ENCODE measurements at regions not wholly inside any gene's neighbourhood (a gene's known extent, or its start where the extent isn't known, plus 50 kb on each side); places are given as distances from the start of the nearest gene placed in this dataset.

DNA sequence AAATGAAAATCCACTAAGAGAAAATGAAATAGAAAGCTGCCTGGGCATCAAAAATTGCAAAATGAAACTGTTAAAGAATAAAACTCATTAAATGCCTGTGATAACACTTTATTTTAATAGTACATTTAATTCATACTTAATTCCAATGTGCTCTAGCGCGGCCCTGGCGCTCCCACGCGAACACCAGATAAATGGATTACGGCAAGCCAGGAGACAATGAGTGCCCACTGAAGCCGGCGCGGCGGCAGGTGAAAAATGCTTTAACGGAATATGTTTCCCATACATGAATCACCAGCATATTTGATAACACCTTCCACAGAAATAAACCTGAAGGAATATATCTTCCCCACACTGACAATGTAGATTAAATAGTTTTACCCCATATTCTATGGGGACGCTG lies 245.5 kb downstream of the RBFOX3 start:
- WGBS (ENCODE audit: insufficient coverage): 94% methylated on average over 8 of the region's 12 CpGs
- H3K27me3 ChIP-seq (ENCODE audit: control insufficient read depth, insufficient read depth, low read length): peaks cover 55% of the 10 kb centered on the region
- no peaks in the 10 kb centered on the region for H3K36me3 ChIP-seq (ENCODE audit: control insufficient read depth, insufficient read depth, low read length)
- no peaks in the 10 kb centered on the region for H3K9me3 ChIP-seq (replicated peaks; ENCODE audit: control insufficient read depth, low read depth, low read length)
- peaks cover 5% of the 10 kb centered on the region for H3K4me1 ChIP-seq (ENCODE audit: control insufficient read depth, insufficient read depth, low read length)
- no peak overlapping the region for H3K27ac ChIP-seq (ENCODE audit: low read length)
- DNase-seq: no peak
- no peak overlapping the region for H3K4me3 ChIP-seq (ENCODE audit: low read length)

DNA sequence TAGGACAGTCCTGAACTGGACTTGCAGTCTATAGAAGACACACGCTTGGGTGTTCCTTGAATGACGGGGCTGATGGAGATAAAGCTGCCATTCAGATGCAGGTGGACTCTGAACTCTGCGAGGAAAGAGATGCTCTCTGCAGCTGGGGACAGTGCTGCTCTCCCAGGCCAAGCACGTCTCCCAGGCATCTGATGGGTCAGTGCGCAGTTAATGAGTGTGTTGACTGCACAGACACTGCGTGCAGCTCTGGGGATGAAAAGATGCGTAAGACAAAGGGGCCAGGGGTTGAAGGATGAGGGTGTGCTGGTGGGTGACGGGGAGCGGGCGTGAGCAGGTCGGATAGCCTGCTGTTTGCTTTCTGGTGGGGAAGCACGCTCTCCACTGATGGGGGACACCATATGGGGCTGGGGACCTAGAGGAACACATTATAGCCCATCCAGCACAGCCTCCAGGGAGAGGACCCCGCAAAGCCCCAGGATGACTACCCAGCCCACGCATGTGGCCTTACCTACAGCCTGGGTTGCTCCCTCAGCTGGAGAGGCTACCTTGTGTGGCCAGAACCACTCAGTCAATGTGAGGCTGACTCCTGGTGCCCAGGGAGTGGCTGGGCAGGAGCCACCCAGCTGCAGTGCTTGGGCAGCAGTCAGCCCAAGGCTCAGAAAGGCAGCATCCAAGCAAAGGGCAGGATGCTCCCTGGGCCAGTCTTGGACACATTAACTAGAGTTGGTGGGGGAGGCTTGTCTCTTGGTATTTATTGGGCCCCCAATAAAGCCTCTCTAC lies 246.3 kb downstream of the RBFOX3 start:
- peaks cover 5% of the 10 kb centered on the region for H3K4me1 ChIP-seq (ENCODE audit: control insufficient read depth, insufficient read depth, low read length)
- DNase-seq: no peak
- no peaks in the 10 kb centered on the region for H3K36me3 ChIP-seq (ENCODE audit: control insufficient read depth, insufficient read depth, low read length)
- WGBS (ENCODE audit: insufficient coverage): 81% methylated on average over 14 of the region's 14 CpGs
- no peak overlapping the region for H3K4me3 ChIP-seq (ENCODE audit: low read length)
- H3K27ac ChIP-seq (ENCODE audit: low read length): no peak overlapping the region
- H3K9me3 ChIP-seq (replicated peaks; ENCODE audit: control insufficient read depth, low read depth, low read length): no peaks in the 10 kb centered on the region
- H3K27me3 ChIP-seq (ENCODE audit: control insufficient read depth, insufficient read depth, low read length): peaks cover 57% of the 10 kb centered on the region

DNA sequence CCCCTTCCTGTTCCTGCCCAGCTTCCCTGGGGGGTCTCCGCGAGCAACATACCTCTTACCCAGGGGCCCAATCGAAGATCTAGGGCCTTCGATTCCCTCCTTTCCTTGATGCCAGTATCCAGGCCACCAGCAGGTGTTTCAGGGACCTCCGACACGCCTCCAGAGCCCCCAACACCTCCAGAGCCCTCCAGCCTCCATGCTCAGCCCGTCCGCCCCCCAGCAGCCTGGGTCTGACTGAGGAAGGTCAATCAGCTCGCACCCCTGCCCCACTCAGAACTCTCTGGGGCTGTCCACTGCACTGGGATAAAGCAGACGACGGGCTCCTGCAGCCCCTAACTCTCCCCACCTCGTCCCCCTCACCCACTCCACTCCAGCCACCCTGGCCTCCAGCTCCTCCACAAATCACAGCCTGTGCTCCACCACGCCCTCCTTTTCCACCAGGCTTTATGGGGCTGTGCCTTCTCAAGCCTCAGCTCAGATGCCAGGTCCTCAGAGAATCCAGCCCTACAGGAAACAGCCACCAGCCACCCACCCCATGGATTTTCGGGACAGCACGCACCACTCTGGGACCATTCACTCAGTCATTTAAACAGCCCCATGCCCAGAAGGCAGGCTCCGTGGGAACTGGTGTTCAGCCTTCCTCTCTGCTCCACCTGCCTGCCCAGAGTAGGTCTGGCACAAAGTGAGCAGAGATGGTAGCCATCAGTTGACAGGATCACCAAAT lies 247.1 kb downstream of the RBFOX3 start:
- no peak overlapping the region for H3K4me3 ChIP-seq (ENCODE audit: low read length)
- no peaks in the 10 kb centered on the region for H3K36me3 ChIP-seq (ENCODE audit: control insufficient read depth, insufficient read depth, low read length)
- 80% methylated on average over 14 of the region's 16 CpGs for WGBS (ENCODE audit: insufficient coverage)
- H3K9me3 ChIP-seq (replicated peaks; ENCODE audit: control insufficient read depth, low read depth, low read length): no peaks in the 10 kb centered on the region
- H3K27ac ChIP-seq (ENCODE audit: low read length): no peak overlapping the region
- H3K27me3 ChIP-seq (ENCODE audit: control insufficient read depth, insufficient read depth, low read length): peaks cover 63% of the 10 kb centered on the region
- DNase-seq: no peak
- peaks cover 5% of the 10 kb centered on the region for H3K4me1 ChIP-seq (ENCODE audit: control insufficient read depth, insufficient read depth, low read length)

DNA sequence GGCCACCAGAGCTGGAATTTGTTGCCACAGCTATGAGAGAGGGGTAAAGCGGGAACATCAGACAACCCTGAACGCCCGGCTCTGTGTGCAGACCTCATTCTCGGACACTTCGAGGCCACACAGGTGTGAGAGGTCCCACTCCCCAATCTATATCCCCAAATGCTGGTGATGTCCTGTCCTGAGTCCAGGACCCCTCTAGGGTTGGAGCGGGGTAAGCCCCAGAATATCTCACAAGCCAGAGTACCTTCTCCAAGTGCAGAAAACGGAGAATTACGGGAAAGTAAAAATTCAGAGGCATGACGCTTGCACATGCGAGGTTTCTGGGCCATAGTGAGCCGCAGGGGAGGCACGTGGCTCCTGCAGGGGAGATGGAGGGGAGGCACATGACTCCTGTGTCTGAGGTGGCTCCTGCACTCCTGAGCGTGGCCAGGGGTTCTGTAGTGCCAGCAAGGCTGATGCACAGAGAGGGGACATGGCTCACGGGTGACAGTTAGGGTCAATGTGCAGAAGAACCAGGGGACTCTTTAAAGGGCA lies 248.0 kb downstream of the RBFOX3 start:
- Histone ChIP-seq H3K4me1 (ENCODE audit: control insufficient read depth, insufficient read depth, low read length) (peaks cover 5% of the 10 kb centered on the region), H3K4me3 (ENCODE audit: low read length) (no peak overlapping the region), H3K9me3 (replicated peaks; ENCODE audit: control insufficient read depth, low read depth, low read length) (no peaks in the 10 kb centered on the region), H3K27ac (ENCODE audit: low read length) (no peak overlapping the region), H3K27me3 (ENCODE audit: control insufficient read depth, insufficient read depth, low read length) (peaks cover 64% of the 10 kb centered on the region), H3K36me3 (ENCODE audit: control insufficient read depth, insufficient read depth, low read length) (no peaks in the 10 kb centered on the region)
- 74% methylated on average over 8 of the region's 14 CpGs for WGBS (ENCODE audit: insufficient coverage)
- DNase-seq: no peak

DNA sequence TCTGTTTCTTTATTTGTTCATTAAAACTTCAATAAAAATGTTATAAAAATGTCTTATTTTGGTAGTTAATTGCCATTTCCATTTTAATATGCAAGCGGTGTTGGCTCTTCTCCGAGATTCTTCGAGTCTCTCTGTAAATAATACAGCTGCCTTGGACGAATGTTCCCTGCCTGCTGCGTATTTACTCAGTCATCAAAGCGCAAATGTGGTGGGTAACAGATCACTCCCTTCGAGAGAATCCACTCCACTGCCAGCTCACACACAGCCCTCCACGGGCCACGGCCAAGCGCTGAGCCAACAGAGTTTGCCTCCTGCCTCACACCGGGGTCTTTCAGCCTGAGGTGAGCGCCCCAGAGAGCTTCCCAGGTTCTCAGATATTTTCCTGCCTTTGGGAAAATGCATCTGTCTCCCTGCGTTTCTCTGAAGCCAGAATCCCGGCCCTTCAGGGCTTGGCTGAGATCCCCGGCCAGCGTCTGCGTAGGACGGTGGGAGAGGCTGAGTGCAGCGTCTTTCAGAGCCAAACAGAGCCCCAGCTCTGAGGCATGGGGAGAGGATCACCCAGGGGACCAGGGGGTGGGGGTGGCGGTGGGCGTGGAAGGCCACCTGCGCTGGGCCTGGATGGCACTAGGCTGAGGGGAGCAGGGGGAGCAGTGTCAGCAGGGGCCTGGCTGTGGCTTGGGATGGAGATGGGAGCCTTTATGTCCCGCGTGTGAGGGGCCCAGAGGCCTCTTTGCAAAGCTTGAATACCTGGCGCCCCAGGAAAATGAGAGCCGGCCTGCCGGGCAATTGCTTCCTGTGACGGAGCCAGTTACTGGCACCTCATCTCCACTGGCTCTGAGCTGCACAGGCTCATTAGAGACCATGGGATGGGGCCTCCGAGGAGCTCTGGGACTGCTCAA lies 248.7 kb downstream of the RBFOX3 start:
- H3K4me3 ChIP-seq (ENCODE audit: low read length): no peak overlapping the region
- peaks cover 5% of the 10 kb centered on the region for H3K4me1 ChIP-seq (ENCODE audit: control insufficient read depth, insufficient read depth, low read length)
- WGBS (ENCODE audit: insufficient coverage): 34% methylated on average over 29 of the region's 29 CpGs
- peak; percentile 35 for DNase-seq
- peaks cover 64% of the 10 kb centered on the region for H3K27me3 ChIP-seq (ENCODE audit: control insufficient read depth, insufficient read depth, low read length)
- no peaks in the 10 kb centered on the region for H3K36me3 ChIP-seq (ENCODE audit: control insufficient read depth, insufficient read depth, low read length)
- H3K9me3 ChIP-seq (replicated peaks; ENCODE audit: control insufficient read depth, low read depth, low read length): no peaks in the 10 kb centered on the region
- H3K27ac ChIP-seq (ENCODE audit: low read length): no peak overlapping the region

DNA sequence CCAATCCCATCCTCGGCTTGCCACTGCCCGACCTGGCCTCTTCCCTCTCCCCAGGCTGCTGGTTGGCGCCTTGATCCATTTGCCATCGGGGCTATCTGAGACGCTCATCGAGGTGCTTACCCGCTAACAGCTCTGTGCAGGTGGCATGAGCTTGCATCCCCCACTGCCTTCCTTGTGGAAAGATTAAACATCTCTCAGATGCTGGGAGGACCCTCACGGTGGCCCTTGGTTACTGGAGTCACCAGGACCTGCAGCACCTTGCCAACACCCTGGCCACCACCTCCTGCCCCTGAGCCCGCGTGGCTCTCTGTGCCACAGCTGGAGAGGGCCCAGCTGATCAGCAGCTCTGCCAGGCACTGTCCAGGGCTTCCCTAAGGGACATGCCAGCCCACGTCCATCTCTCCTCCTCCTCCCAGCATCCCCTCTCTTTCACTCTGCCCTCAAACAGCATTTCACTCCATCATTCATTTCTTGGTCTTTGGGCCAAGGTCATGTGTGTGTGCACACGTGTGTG lies 249.6 kb downstream of the RBFOX3 start:
- 74% methylated on average over 11 of the region's 12 CpGs for WGBS (ENCODE audit: insufficient coverage)
- Histone ChIP-seq H3K9me3 (replicated peaks; ENCODE audit: control insufficient read depth, low read depth, low read length) (no peaks in the 10 kb centered on the region), H3K27me3 (ENCODE audit: control insufficient read depth, insufficient read depth, low read length) (peaks cover 59% of the 10 kb centered on the region), H3K27ac (ENCODE audit: low read length) (no peak overlapping the region), H3K36me3 (ENCODE audit: control insufficient read depth, insufficient read depth, low read length) (no peaks in the 10 kb centered on the region), H3K4me3 (ENCODE audit: low read length) (no peak overlapping the region), H3K4me1 (ENCODE audit: control insufficient read depth, insufficient read depth, low read length) (peaks cover 3% of the 10 kb centered on the region)
- DNase-seq: no peak

DNA sequence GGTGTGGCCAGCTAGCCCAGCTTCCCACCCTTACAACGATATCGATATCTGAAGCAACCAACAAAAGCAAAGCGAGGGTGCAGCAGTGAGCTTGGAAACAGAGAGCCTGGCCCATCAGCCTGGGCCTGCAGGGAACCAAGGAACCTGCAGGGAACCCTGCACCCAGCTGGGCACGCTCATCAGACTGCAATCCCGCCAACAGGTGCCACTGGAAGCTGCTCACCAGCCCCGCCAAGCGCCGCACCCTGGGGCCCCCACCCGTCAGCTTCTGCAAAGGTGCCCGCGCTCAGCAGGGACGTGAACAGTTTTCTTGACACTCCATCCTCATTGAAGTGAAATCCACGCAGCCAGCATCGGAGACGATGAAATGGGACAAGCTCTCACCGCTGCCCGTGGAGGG lies 250.7 kb downstream of the RBFOX3 start:
- Histone ChIP-seq H3K27me3 (ENCODE audit: control insufficient read depth, insufficient read depth, low read length) (peaks cover 57% of the 10 kb centered on the region), H3K9me3 (replicated peaks; ENCODE audit: control insufficient read depth, low read depth, low read length) (no peaks in the 10 kb centered on the region), H3K36me3 (ENCODE audit: control insufficient read depth, insufficient read depth, low read length) (no peaks in the 10 kb centered on the region), H3K4me1 (ENCODE audit: control insufficient read depth, insufficient read depth, low read length) (peaks cover 3% of the 10 kb centered on the region), H3K27ac (ENCODE audit: low read length) (no peak overlapping the region), H3K4me3 (ENCODE audit: low read length) (no peak overlapping the region)
- no peak for DNase-seq
- WGBS (ENCODE audit: insufficient coverage): 82% methylated on average over 9 of the region's 17 CpGs

DNA sequence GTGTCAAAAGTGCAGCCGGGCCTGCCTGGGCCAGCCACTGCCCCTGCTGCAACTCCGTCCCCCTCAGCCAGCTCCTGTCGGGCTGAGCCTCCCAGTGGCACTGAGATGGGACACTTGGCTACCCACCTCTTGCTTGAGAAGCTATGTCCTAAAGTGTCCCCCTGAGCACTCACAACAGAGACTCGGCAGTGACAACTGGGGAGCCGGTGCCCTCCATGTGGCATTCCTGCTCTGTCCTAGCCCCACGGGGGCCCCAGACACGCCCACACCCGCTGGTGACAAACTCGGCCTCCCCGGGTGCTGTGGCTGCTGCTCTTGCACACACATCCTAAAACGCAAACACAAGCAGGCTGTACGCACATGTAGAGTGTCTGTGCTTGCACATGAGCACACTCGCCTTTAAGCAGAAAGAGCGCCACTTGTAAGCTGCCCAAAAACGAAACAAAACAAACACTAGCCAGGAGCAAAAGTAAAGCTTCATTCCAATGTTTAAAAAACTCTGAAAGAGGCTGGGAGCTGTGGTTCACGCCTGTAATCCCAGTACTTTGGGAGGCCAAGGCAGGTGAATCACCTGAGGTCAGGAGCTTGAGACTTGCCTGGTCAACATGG lies 253.9 kb downstream of the RBFOX3 start:
- H3K4me1 ChIP-seq (ENCODE audit: control insufficient read depth, insufficient read depth, low read length): no peaks in the 10 kb centered on the region
- 81% methylated on average over 12 of the region's 16 CpGs for WGBS (ENCODE audit: insufficient coverage)
- H3K9me3 ChIP-seq (replicated peaks; ENCODE audit: control insufficient read depth, low read depth, low read length): no peaks in the 10 kb centered on the region
- H3K27ac ChIP-seq (ENCODE audit: low read length): no peak overlapping the region
- DNase-seq: no peak
- no peak overlapping the region for H3K4me3 ChIP-seq (ENCODE audit: low read length)
- peaks cover 51% of the 10 kb centered on the region for H3K27me3 ChIP-seq (ENCODE audit: control insufficient read depth, insufficient read depth, low read length)
- no peaks in the 10 kb centered on the region for H3K36me3 ChIP-seq (ENCODE audit: control insufficient read depth, insufficient read depth, low read length)

DNA sequence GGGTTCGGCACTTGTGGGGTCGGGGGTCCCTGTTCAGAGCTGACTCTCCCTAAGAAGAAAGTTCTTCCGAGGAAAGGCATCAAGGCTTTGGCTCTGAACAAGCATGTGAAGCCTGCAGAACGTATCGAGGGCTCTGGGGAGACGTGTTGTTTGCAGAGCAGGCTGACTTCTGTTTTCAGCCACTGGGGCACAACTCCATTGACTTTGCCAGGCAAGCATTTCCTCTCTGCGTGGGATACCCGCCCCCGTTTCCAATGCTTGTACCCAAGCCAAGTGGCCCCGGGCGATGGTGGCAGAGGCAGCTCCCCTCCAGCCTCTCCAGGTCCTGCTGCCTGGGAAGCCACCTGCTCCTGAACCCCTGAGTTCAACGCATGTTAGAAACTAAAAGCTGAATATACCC lies 255.7 kb downstream of the RBFOX3 start:
- DNase-seq: peak; percentile 15
- peaks cover 43% of the 10 kb centered on the region for H3K27me3 ChIP-seq (ENCODE audit: control insufficient read depth, insufficient read depth, low read length)
- 31% methylated on average over 11 of the region's 12 CpGs for WGBS (ENCODE audit: insufficient coverage)
- no peaks in the 10 kb centered on the region for H3K36me3 ChIP-seq (ENCODE audit: control insufficient read depth, insufficient read depth, low read length)
- no peak overlapping the region for H3K4me3 ChIP-seq (ENCODE audit: low read length)
- H3K4me1 ChIP-seq (ENCODE audit: control insufficient read depth, insufficient read depth, low read length): no peaks in the 10 kb centered on the region
- no peaks in the 10 kb centered on the region for H3K9me3 ChIP-seq (replicated peaks; ENCODE audit: control insufficient read depth, low read depth, low read length)
- H3K27ac ChIP-seq (ENCODE audit: low read length): no peak overlapping the region

Measured in muscle of leg (tissue), 3 donors.